Body of pancreas (tissue), 4 donors: ENCODE measurements at regions not wholly inside any gene's neighbourhood (a gene's known extent, or its start where the extent isn't known, plus 50 kb on each side); places are given as distances from the start of the nearest gene placed in this dataset.

Experiments
- CTCF ChIP-seq, 7 experiments: fragments of 450-650 bp in 4 of 7; fragments of 200-600 bp in 3 of 7; sonication (generic) in 3 of 7; IDR thresholded peaks; one replicate each; pipeline ENCODE4 v1.5.1; 2016 to 2019; ENCODE audit warnings: antibody characterized with exemption in 7 of 7
- POLR2A ChIP-seq, 3 donors: fragments of 450-650 bp; IDR thresholded peaks; one replicate each; pipeline ENCODE4 v1.6.1; 2016; ENCODE audit warnings: antibody characterized with exemption in 3 of 3, mild to moderate bottlenecking in 2 of 3

- no peak for TF ChIP-seq CTCF (IDR thresholded peaks at IDR 0.05)
- TF ChIP-seq POLR2A (IDR thresholded peaks at IDR 0.05): no peak
These were observed 383.6 kb upstream of the GYPC start for GRCh38 chr2:126272401-126272800.
